ENCODE measurements at regions not wholly inside any gene's neighbourhood (a gene's known extent, or its start where the extent isn't known, plus 50 kb on each side); places are given as distances from the start of the nearest gene placed in this dataset.
"Not testable (repeated sequence)": the region's sequence is repeated elsewhere in the genome, so short reads cannot be mapped to it uniquely, and the experiment has no call there.

DNA sequence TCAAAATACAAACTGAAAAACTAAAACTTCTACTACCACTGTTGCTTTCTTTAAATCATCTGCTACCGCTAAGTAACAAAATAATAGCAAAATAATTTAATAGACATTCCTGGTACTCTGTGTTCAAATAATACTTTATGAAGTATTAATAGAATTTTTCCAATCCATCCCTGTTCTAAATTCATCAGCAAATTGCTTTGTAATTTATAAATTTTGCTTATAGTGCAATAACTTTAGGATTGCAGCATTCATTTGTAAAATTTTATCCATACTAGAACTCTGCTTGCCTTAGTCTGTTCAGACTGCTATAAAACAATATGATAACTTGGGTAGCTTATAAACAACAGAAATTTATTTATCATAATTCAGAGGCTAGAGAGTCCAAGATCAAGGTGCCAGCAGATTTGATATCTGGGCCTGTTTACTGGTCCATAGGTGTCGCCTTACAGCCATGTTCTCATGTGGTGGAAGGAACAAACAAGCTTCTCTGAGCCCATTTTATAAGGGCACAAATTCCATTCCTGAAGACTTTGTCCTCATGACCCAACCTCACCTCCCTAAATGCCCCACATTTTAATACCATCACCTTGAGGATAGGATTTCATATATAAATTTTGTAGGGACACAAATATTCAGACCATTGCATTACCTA, 415.1 kb upstream of the MAP2 start:
- Histone ChIP-seq H3K36me3 (ENCODE audit: control insufficient read depth, insufficient read depth, low read length) (no peaks in the 10 kb centered on the region), H3K27me3 (replicated peaks; ENCODE audit: control insufficient read depth, insufficient read depth, low read length) (no peaks in the 10 kb centered on the region), H3K9me3 (peaks cover 6% of the 10 kb centered on the region), H3K4me3 (ENCODE audit: low read depth, low read length) (no peak overlapping the region), H3K4me1 (no peaks in the 10 kb centered on the region)
- Mint-ChIP-seq H3K4me1 (ENCODE audit: low read depth, unreplicated experiment) (no peaks in the 10 kb centered on the region), H3K36me3 (ENCODE audit: insufficient read depth, unreplicated experiment) (no peaks in the 10 kb centered on the region), H3K27ac (ENCODE audit: unreplicated experiment) (no peak overlapping the region), H3K9me3 (ENCODE audit: unreplicated experiment) (peaks cover 16% of the 10 kb centered on the region), H3K4me3 (ENCODE audit: unreplicated experiment) (no peak overlapping the region), H3K27me3 (ENCODE audit: insufficient read depth, unreplicated experiment) (no peaks in the 10 kb centered on the region)
- TF ChIP-seq, protein P1, sequence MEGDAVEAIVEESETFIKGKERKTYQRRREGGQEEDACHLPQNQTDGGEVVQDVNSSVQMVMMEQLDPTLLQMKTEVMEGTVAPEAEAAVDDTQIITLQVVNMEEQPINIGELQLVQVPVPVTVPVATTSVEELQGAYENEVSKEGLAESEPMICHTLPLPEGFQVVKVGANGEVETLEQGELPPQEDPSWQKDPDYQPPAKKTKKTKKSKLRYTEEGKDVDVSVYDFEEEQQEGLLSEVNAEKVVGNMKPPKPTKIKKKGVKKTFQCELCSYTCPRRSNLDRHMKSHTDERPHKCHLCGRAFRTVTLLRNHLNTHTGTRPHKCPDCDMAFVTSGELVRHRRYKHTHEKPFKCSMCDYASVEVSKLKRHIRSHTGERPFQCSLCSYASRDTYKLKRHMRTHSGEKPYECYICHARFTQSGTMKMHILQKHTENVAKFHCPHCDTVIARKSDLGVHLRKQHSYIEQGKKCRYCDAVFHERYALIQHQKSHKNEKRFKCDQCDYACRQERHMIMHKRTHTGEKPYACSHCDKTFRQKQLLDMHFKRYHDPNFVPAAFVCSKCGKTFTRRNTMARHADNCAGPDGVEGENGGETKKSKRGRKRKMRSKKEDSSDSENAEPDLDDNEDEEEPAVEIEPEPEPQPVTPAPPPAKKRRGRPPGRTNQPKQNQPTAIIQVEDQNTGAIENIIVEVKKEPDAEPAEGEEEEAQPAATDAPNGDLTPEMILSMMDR (IDR thresholded peaks at IDR 0.05; ENCODE audit: insufficient read depth in 1 of 2, low read depth in 1 of 2, low read length in 1 of 2, severe bottlenecking in 1 of 2, unreplicated experiment in 1 of 2), result no peak
- intact Hi-C loops (cut with micrococcal nuclease; ENCODE audit: unreplicated experiment), result no loop called here
- ChIA-PET CTCF (no interaction called here), POLR2A (no interaction called here)
- BruUV-seq (replicated peaks), result no TSS peak
- no peak for DNase-seq

DNA sequence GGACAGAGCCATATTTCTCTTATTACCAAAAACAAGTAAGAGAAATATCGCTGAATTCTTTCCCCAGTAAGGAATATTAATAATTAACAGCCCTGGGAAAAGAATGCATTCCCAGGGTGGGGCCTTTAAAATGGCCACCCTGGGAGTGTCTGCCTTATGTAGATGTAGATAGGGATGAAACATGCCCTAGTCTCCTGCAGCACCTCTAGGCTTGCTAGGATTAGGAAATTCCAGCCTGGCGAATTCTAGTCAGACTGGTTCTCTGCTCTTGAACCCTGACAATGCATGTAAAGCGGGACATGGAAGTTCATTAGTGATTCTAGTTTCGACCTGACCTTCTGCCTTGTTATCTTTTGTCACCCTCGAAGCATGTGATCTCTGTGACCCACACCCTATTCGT, 405.2 kb upstream of the MAP2 start:
- H3K9me3 ChIP-seq; H3K27me3 Mint-ChIP-seq (ENCODE audit: insufficient read depth, unreplicated experiment); H3K27ac Mint-ChIP-seq (ENCODE audit: unreplicated experiment); intact Hi-C loops (cut with micrococcal nuclease; ENCODE audit: unreplicated experiment); H3K36me3 ChIP-seq (ENCODE audit: control insufficient read depth, insufficient read depth, low read length); H3K4me3 ChIP-seq (ENCODE audit: low read depth, low read length); H3K27me3 ChIP-seq (replicated peaks; ENCODE audit: control insufficient read depth, insufficient read depth, low read length); H3K4me3 Mint-ChIP-seq (ENCODE audit: unreplicated experiment); CTCF ChIA-PET; BruUV-seq (replicated peaks); POLR2A ChIA-PET; H3K36me3 Mint-ChIP-seq (ENCODE audit: insufficient read depth, unreplicated experiment); H3K4me1 ChIP-seq; H3K4me1 Mint-ChIP-seq (ENCODE audit: low read depth, unreplicated experiment): not testable (repeated sequence)
- peaks cover 15% of the 10 kb centered on the region for H3K9me3 Mint-ChIP-seq (ENCODE audit: unreplicated experiment)
- peak in 1 of 2 experiments; percentile 20 for DNase-seq

DNA sequence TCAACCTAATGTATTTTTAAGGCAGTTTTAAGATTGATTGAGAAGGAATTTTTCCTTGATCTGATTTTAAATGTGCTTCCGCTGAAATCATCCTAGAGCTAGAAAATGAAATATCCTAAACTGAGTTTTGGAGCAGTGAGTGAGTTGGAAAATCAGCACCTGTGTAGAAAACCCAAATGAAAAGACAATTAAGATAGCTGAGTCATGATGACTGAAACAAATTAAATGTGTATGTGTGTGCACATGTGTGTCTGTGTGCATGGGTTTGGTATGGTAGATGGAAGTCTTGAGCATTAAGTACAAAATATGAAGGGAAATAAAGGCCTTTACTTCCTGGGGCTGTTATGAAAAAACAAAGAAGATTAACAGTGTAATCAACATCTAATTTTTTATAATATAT, 394.6 kb upstream of the MAP2 start:
- ChIA-PET POLR2A (no interaction called here), CTCF (no interaction called here)
- no peak for DNase-seq
- TF ChIP-seq, protein P1 (IDR thresholded peaks at IDR 0.05; ENCODE audit: insufficient read depth in 1 of 2, low read depth in 1 of 2, low read length in 1 of 2, severe bottlenecking in 1 of 2, unreplicated experiment in 1 of 2), result no peak
- intact Hi-C loops (cut with micrococcal nuclease; ENCODE audit: unreplicated experiment), result no loop called here
- Mint-ChIP-seq H3K36me3 (ENCODE audit: insufficient read depth, unreplicated experiment) (no peaks in the 10 kb centered on the region), H3K27ac (ENCODE audit: unreplicated experiment) (no peak overlapping the region), H3K9me3 (ENCODE audit: unreplicated experiment) (no peaks in the 10 kb centered on the region), H3K27me3 (ENCODE audit: insufficient read depth, unreplicated experiment) (no peaks in the 10 kb centered on the region), H3K4me1 (ENCODE audit: low read depth, unreplicated experiment) (no peaks in the 10 kb centered on the region), H3K4me3 (ENCODE audit: unreplicated experiment) (no peak overlapping the region)
- Histone ChIP-seq H3K4me1 (no peaks in the 10 kb centered on the region), H3K36me3 (ENCODE audit: control insufficient read depth, insufficient read depth, low read length) (no peaks in the 10 kb centered on the region), H3K27me3 (replicated peaks; ENCODE audit: control insufficient read depth, insufficient read depth, low read length) (no peaks in the 10 kb centered on the region), H3K9me3 (no peaks in the 10 kb centered on the region), H3K4me3 (ENCODE audit: low read depth, low read length) (no peak overlapping the region)
- BruUV-seq (replicated peaks), result no TSS peak

DNA sequence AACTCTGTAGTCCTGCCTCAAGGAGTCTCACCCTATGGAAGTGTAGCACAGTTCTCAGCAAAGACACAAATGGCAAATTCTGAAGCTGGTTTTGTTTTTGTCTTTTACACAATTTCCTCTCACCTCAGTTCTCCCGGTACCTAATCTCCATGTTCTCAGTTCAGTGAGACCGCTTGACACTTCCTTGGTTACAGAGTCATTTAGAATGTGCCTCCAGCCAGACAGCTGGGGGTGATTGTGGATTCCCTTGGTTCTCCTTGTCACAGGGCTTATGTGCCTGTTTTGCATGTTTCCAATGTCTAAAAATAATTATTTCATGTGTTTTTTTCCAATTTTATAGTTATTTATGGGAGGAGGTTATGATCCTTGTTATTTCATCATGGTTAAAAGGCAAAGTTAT, 379.5 kb upstream of the MAP2 start:
- intact Hi-C loops (cut with micrococcal nuclease; ENCODE audit: unreplicated experiment), result no loop called here
- H3K9me3 ChIP-seq, result no peaks in the 10 kb centered on the region
- no TSS peak for BruUV-seq (replicated peaks)
- no peaks in the 10 kb centered on the region for H3K4me1 ChIP-seq
- TF ChIP-seq, protein P1 (IDR thresholded peaks at IDR 0.05; ENCODE audit: insufficient read depth in 1 of 2, low read depth in 1 of 2, low read length in 1 of 2, severe bottlenecking in 1 of 2, unreplicated experiment in 1 of 2), result no peak
- no peaks in the 10 kb centered on the region for H3K36me3 ChIP-seq (ENCODE audit: control insufficient read depth, insufficient read depth, low read length)
- POLR2A ChIA-PET, result no interaction called here
- no peak overlapping the region for H3K4me3 ChIP-seq (ENCODE audit: low read depth, low read length)
- H3K27me3 ChIP-seq (replicated peaks; ENCODE audit: control insufficient read depth, insufficient read depth, low read length), result no peaks in the 10 kb centered on the region
- Mint-ChIP-seq H3K27ac (ENCODE audit: unreplicated experiment) (no peak overlapping the region), H3K9me3 (ENCODE audit: unreplicated experiment) (no peaks in the 10 kb centered on the region), H3K4me3 (ENCODE audit: unreplicated experiment) (no peak overlapping the region), H3K27me3 (ENCODE audit: insufficient read depth, unreplicated experiment) (no peaks in the 10 kb centered on the region), H3K4me1 (ENCODE audit: low read depth, unreplicated experiment) (no peaks in the 10 kb centered on the region), H3K36me3 (ENCODE audit: insufficient read depth, unreplicated experiment) (no peaks in the 10 kb centered on the region)
- CTCF ChIA-PET, result no interaction called here
- DNase-seq, result no peak
